ENCODE measurements at regions not wholly inside any gene's neighbourhood (a gene's known extent, or its start where the extent isn't known, plus 50 kb on each side); places are given as distances from the start of the nearest gene placed in this dataset.

DNA sequence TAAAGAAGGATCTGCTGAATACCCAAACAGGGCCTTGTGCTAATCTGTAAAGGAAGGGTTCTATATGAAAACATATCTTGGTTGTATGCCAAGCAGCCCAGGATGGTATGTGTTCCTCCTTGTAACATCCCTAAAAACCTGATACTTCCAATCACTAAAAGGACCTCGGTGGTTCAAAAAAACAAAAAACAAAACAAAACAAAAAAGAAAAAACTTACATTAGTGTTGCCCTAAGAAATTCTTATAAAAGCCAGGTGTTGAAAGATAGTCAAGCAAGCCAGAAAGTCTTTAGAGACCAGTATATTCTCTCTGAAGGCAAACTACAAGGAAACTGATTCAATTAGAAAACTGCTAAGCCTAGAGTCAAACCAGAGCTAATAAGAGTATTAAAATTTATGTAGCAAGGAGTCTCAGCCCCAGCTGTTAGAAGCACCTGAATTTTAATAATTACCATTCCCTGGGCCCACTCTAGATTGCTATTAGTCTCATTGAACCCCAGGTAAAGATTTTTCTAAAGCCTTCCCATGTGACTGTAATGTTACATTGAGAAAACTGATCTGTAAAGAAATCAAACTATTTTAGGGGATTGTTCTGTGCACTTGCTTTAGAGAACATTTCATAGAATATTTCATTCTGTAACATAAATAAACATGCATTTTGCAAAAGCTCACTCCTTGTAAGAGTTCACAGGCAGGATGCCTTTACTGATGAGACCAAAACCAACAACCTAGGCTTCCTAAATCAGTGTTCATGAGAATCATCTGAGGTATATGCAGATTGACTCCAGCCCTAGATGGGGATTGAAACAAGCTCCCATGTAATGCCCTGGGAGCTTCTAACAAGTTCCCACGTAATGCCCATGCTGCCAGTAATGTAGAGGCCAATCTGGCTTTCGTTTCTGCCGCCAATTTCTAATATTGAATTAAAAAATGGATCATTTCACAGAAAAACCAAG lies 95.2 kb upstream of the BTN3A2 start:
- ATAC-seq (peak; percentile 2; the same call in 2 of the 3 replicates), DNase-seq (ENCODE audit: low spot score) (peak; percentile 48)
- Histone ChIP-seq H3K4me3 (peak overlapping the region; percentile 76), H3K9me2 (ENCODE audit: insufficient read depth) (no peaks in the 10 kb centered on the region), H3K27ac (ENCODE audit: low read depth) (peak overlapping the region; percentile 94), H3K4me1 (ENCODE audit: insufficient read depth) (peaks cover 6% of the 10 kb centered on the region), H4K20me1 (replicated peaks; ENCODE audit: insufficient read depth) (no peaks in the 10 kb centered on the region), H3K4me2 (peak overlapping the region; percentile 81), H3K79me2 (replicated peaks; ENCODE audit: insufficient read depth) (peaks cover 19% of the 10 kb centered on the region), H3F3A (replicated peaks; ENCODE audit: low read depth) (0 out of 2 replicates have a peak, but pooled peaks cover 7% of the 10 kb centered on the region), H2AFZ (no peak overlapping the region), H3K36me3 (ENCODE audit: insufficient read depth) (no peaks in the 10 kb centered on the region), H3K27me3 (ENCODE audit: insufficient read depth) (no peaks in the 10 kb centered on the region)
- no peak overlapping the region; the same call in 1 of the 2 replicates for H3K27ac Mint-ChIP-seq
- H3K27me3 Mint-ChIP-seq (ENCODE audit: insufficient read depth, low read depth, poor library complexity): peaks cover 26% of the 10 kb centered on the region
- peaks cover 6% of the 10 kb centered on the region for H3K36me3 Mint-ChIP-seq (ENCODE audit: low read depth)
- no peak overlapping the region for H3K4me3 Mint-ChIP-seq
- peaks cover 6% of the 10 kb centered on the region; the same call in 2 of the 3 replicates for H3K9me3 Mint-ChIP-seq
- TF ChIP-seq EZH2 (IDR thresholded peaks at IDR 0.05; ENCODE audit: low read depth, unreplicated experiment) (no peak), ZNF331 (CRISPR knock-in tag; IDR thresholded peaks at IDR 0.05; ENCODE audit: low read depth) (0 out of 2 replicates have a peak, but pooled peaks have one; percentile 3), EZH2phosphoT487 (IDR thresholded peaks at IDR 0.05; ENCODE audit: unreplicated experiment) (no peak), CREB1 (CRISPR knock-in tag; IDR thresholded peaks at IDR 0.05; ENCODE audit: low read depth) (no peak), STAT1 (IDR thresholded peaks at IDR 0.05; ENCODE audit: unreplicated experiment) (no peak)
- TF ChIP-seq, protein P1, sequence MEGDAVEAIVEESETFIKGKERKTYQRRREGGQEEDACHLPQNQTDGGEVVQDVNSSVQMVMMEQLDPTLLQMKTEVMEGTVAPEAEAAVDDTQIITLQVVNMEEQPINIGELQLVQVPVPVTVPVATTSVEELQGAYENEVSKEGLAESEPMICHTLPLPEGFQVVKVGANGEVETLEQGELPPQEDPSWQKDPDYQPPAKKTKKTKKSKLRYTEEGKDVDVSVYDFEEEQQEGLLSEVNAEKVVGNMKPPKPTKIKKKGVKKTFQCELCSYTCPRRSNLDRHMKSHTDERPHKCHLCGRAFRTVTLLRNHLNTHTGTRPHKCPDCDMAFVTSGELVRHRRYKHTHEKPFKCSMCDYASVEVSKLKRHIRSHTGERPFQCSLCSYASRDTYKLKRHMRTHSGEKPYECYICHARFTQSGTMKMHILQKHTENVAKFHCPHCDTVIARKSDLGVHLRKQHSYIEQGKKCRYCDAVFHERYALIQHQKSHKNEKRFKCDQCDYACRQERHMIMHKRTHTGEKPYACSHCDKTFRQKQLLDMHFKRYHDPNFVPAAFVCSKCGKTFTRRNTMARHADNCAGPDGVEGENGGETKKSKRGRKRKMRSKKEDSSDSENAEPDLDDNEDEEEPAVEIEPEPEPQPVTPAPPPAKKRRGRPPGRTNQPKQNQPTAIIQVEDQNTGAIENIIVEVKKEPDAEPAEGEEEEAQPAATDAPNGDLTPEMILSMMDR (conservative IDR thresholded peaks at IDR 0.05; ENCODE audit: low read depth in 2 of 2): no peak
- H3K4me1 Mint-ChIP-seq: peaks cover 23% of the 10 kb centered on the region

DNA sequence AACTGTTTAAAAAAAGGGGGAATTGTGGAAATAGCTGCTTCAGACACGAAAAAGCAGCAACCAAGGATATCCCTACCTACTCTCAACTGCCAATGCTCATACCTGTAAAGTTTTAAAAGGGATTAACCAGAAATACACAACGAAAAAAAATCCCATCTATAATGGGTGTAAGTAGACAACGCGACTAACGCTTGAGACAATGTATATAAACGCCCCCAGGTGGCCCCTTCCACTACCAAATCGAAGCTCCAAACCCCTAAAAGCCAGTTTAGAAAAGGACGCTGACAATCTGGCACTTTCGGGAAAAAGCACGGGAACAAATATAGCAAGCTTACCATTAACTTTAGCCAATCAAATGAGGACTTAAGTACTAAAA lies 94.5 kb upstream of the BTN3A2 start:
- Mint-ChIP-seq H3K9me3 (peaks cover 6% of the 10 kb centered on the region; the same call in 2 of the 3 replicates), H3K27ac (no peak overlapping the region), H3K36me3 (ENCODE audit: low read depth) (peaks cover 6% of the 10 kb centered on the region), H3K27me3 (ENCODE audit: insufficient read depth, low read depth, poor library complexity) (peaks cover 26% of the 10 kb centered on the region), H3K4me1 (peaks cover 20% of the 10 kb centered on the region), H3K4me3 (no peak overlapping the region)
- Histone ChIP-seq H3K4me2 (peak overlapping the region; percentile 81), H2AFZ (no peak overlapping the region), H3K4me3 (peak overlapping the region; percentile 76), H3K27me3 (ENCODE audit: insufficient read depth) (no peaks in the 10 kb centered on the region), H3K36me3 (ENCODE audit: insufficient read depth) (no peaks in the 10 kb centered on the region), H3K79me2 (replicated peaks; ENCODE audit: insufficient read depth) (peaks cover 19% of the 10 kb centered on the region), H3F3A (replicated peaks; ENCODE audit: low read depth) (0 out of 2 replicates have a peak, but pooled peaks cover 7% of the 10 kb centered on the region), H3K4me1 (ENCODE audit: insufficient read depth) (peaks cover 12% of the 10 kb centered on the region), H4K20me1 (replicated peaks; ENCODE audit: insufficient read depth) (no peaks in the 10 kb centered on the region), H3K9me2 (ENCODE audit: insufficient read depth) (no peaks in the 10 kb centered on the region), H3K27ac (ENCODE audit: low read depth) (peak overlapping the region; percentile 94)
- ATAC-seq: no peak
- no peak for TF ChIP-seq JUNB (IDR thresholded peaks at IDR 0.05; ENCODE audit: unreplicated experiment)
- TF ChIP-seq NANOG (IDR thresholded peaks at IDR 0.05; ENCODE audit: borderline replicate concordance): no peak
- no peak for TF ChIP-seq ZNF114 (CRISPR knock-in tag; IDR thresholded peaks at IDR 0.05)
- TF ChIP-seq, protein P2, sequence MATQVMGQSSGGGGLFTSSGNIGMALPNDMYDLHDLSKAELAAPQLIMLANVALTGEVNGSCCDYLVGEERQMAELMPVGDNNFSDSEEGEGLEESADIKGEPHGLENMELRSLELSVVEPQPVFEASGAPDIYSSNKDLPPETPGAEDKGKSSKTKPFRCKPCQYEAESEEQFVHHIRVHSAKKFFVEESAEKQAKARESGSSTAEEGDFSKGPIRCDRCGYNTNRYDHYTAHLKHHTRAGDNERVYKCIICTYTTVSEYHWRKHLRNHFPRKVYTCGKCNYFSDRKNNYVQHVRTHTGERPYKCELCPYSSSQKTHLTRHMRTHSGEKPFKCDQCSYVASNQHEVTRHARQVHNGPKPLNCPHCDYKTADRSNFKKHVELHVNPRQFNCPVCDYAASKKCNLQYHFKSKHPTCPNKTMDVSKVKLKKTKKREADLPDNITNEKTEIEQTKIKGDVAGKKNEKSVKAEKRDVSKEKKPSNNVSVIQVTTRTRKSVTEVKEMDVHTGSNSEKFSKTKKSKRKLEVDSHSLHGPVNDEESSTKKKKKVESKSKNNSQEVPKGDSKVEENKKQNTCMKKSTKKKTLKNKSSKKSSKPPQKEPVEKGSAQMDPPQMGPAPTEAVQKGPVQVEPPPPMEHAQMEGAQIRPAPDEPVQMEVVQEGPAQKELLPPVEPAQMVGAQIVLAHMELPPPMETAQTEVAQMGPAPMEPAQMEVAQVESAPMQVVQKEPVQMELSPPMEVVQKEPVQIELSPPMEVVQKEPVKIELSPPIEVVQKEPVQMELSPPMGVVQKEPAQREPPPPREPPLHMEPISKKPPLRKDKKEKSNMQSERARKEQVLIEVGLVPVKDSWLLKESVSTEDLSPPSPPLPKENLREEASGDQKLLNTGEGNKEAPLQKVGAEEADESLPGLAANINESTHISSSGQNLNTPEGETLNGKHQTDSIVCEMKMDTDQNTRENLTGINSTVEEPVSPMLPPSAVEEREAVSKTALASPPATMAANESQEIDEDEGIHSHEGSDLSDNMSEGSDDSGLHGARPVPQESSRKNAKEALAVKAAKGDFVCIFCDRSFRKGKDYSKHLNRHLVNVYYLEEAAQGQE (IDR thresholded peaks at IDR 0.05; ENCODE audit: unreplicated experiment): no peak
- no peak for TF ChIP-seq ZNF331 (CRISPR knock-in tag; IDR thresholded peaks at IDR 0.05; ENCODE audit: low read depth)
- TF ChIP-seq, protein P3, sequence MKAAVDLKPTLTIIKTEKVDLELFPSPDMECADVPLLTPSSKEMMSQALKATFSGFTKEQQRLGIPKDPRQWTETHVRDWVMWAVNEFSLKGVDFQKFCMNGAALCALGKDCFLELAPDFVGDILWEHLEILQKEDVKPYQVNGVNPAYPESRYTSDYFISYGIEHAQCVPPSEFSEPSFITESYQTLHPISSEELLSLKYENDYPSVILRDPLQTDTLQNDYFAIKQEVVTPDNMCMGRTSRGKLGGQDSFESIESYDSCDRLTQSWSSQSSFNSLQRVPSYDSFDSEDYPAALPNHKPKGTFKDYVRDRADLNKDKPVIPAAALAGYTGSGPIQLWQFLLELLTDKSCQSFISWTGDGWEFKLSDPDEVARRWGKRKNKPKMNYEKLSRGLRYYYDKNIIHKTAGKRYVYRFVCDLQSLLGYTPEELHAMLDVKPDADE (IDR thresholded peaks at IDR 0.05): no peak
- TF ChIP-seq EZH2 (IDR thresholded peaks at IDR 0.05; ENCODE audit: low read depth, unreplicated experiment): no peak
- peak; percentile 36 for DNase-seq (ENCODE audit: low spot score)
